Fibroblast of lung (primary cell): ENCODE measurements at regions not wholly inside any gene's neighbourhood (a gene's known extent, or its start where the extent isn't known, plus 50 kb on each side); places are given as distances from the start of the nearest gene placed in this dataset.

Source experiments
- CTCF ChIP-seq, 2 donors: IDR thresholded peaks in 1 of 2; conservative IDR thresholded peaks in 1 of 2; 1 replicate in 1 of 2; 2 replicates in 1 of 2; pipeline ENCODE4 v1.5.1; 2011 to 2012; ENCODE audit warnings: low read length in 2 of 2, control low read depth in 1 of 2, inconsistent platforms in 1 of 2, low read depth in 1 of 2, mild to moderate bottlenecking in 1 of 2
- EZH2 ChIP-seq: IDR thresholded peaks from 2 replicates; pipeline ENCODE4 v1.5.1; 2012; ENCODE audit warnings: low read length, control low read depth, mild to moderate bottlenecking; ENCODE audit errors: missing control alignments

GRCh38 chr16:11471548-11471947 lies 115.2 kb downstream of the LITAF start:
- TF ChIP-seq CTCF (conservative IDR thresholded peaks at IDR 0.05 in 1 of 2, IDR thresholded peaks at IDR 0.05 in 1 of 2; ENCODE audit: low read depth in 1 of 2, low read length in 2 of 2): no peak
- TF ChIP-seq EZH2: no peak
